ENCODE measurements at regions not wholly inside any gene's neighbourhood (a gene's known extent, or its start where the extent isn't known, plus 50 kb on each side); places are given as distances from the start of the nearest gene placed in this dataset.

GRCh38 chr2:175606010-175606841 lies 395.8 kb downstream of the LNPK start:
- TF ChIP-seq, protein P1, sequence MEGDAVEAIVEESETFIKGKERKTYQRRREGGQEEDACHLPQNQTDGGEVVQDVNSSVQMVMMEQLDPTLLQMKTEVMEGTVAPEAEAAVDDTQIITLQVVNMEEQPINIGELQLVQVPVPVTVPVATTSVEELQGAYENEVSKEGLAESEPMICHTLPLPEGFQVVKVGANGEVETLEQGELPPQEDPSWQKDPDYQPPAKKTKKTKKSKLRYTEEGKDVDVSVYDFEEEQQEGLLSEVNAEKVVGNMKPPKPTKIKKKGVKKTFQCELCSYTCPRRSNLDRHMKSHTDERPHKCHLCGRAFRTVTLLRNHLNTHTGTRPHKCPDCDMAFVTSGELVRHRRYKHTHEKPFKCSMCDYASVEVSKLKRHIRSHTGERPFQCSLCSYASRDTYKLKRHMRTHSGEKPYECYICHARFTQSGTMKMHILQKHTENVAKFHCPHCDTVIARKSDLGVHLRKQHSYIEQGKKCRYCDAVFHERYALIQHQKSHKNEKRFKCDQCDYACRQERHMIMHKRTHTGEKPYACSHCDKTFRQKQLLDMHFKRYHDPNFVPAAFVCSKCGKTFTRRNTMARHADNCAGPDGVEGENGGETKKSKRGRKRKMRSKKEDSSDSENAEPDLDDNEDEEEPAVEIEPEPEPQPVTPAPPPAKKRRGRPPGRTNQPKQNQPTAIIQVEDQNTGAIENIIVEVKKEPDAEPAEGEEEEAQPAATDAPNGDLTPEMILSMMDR (IDR thresholded peaks at IDR 0.05) = no peak
- ATAC-seq = no peak
- H3K4me1 ChIP-seq (ENCODE audit: low read depth) = no peaks in the 10 kb centered on the region
- no peak for DNase-seq
- H3K4me3 ChIP-seq = no peak overlapping the region
- no peaks in the 10 kb centered on the region for H3K36me3 ChIP-seq (ENCODE audit: low read depth)
- no peaks in the 10 kb centered on the region for H3K9me3 ChIP-seq
- intact Hi-C loops (cut with DNase I, micrococcal nuclease) = no loop called here

DNA sequence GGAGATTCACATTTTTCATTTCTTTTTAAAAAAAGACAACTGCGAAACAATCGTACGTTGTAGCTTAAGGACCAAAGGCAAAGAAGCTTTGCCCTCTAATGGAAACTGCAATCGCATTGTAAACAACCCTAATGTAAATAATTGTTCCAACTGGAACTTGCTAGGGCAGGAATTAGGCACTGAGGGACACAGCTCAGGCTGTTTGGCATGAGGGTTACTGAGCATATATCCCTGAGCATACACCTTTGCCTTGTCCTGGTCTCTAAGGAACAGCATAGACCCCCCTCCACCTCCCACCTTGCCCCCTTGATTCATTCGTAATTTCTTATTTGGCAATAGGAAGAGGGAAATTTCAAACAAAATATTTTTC lies 396.4 kb downstream of the LNPK start:
- intact Hi-C loops (cut with DNase I, micrococcal nuclease) = no loop called here
- H3K36me3 ChIP-seq (ENCODE audit: low read depth) = no peaks in the 10 kb centered on the region
- TF ChIP-seq, protein P1 (IDR thresholded peaks at IDR 0.05) = no peak
- ATAC-seq (no peak), DNase-seq (no peak)
- no peaks in the 10 kb centered on the region for H3K4me1 ChIP-seq (ENCODE audit: low read depth)
- no peak overlapping the region for H3K4me3 ChIP-seq
- H3K9me3 ChIP-seq = no peaks in the 10 kb centered on the region

- H3K36me3 ChIP-seq (ENCODE audit: low read depth) = no peaks in the 10 kb centered on the region
- H3K4me1 ChIP-seq (ENCODE audit: low read depth) = no peaks in the 10 kb centered on the region
- intact Hi-C loops (cut with DNase I, micrococcal nuclease) = no loop called here
- H3K9me3 ChIP-seq = no peaks in the 10 kb centered on the region
- H3K4me3 ChIP-seq = no peak overlapping the region
- no peak for ATAC-seq
- no peak for DNase-seq
- TF ChIP-seq, protein P1 (IDR thresholded peaks at IDR 0.05) = no peak
These were observed 400.1 kb downstream of the LNPK start for GRCh38 chr2:175601969-175602368.

GRCh38 chr2:175599966-175600831 lies 401.9 kb downstream of the LNPK start:
- H3K9me3 ChIP-seq = no peaks in the 10 kb centered on the region
- no peak for ATAC-seq
- H3K36me3 ChIP-seq (ENCODE audit: low read depth) = no peaks in the 10 kb centered on the region
- intact Hi-C loops (cut with DNase I, micrococcal nuclease) = no loop called here
- TF ChIP-seq, protein P1 (IDR thresholded peaks at IDR 0.05) = no peak
- H3K4me3 ChIP-seq = no peak overlapping the region
- H3K4me1 ChIP-seq (ENCODE audit: low read depth) = no peaks in the 10 kb centered on the region
- DNase-seq = no peak

- TF ChIP-seq, protein P1 (IDR thresholded peaks at IDR 0.05) = no peak
- no peaks in the 10 kb centered on the region for H3K9me3 ChIP-seq
- H3K4me3 ChIP-seq = no peak overlapping the region
- intact Hi-C loops (cut with DNase I, micrococcal nuclease) = no loop called here
- H3K4me1 ChIP-seq (ENCODE audit: low read depth) = no peaks in the 10 kb centered on the region
- no peaks in the 10 kb centered on the region for H3K36me3 ChIP-seq (ENCODE audit: low read depth)
- ATAC-seq = no peak
- no peak for DNase-seq
These were observed 404.8 kb downstream of the LNPK start for GRCh38 chr2:175597286-175597685.

All from mucosa of descending colon (tissue), 3 donors.